Panc1 (cell line): ENCODE measurements at regions not wholly inside any gene's neighbourhood (a gene's known extent, or its start where the extent isn't known, plus 50 kb on each side); places are given as distances from the start of the nearest gene placed in this dataset.

ENCODE experiments used
- CTCF ChIP-seq: fragments of 450-650 bp; IDR thresholded peaks from 2 replicates; pipeline ENCODE4 v1.5.1; 2017; ENCODE audit warnings: mild to moderate bottlenecking
- SIN3A ChIP-seq: IDR thresholded peaks from 2 replicates; pipeline ENCODE4 v1.6.1; 2012; ENCODE audit warnings: low read depth, mild to moderate bottlenecking, low read length, moderate library complexity, borderline replicate concordance; ENCODE audit not compliant: insufficient read depth
- TCF7L2 ChIP-seq: IDR thresholded peaks from 2 replicates; pipeline ENCODE4 v1.6.1; 2011; ENCODE audit warnings: mild to moderate bottlenecking, low read depth, low read length, inconsistent platforms

GRCh38 chr15:79186616-79187015 lies 95.9 kb upstream of the ANKRD34C start:
- TF ChIP-seq CTCF (no peak), SIN3A (no peak), TCF7L2 (no peak)
